ENCODE measurements at regions not wholly inside any gene's neighbourhood (a gene's known extent, or its start where the extent isn't known, plus 50 kb on each side); places are given as distances from the start of the nearest gene placed in this dataset.
"Not testable (repeated sequence)": the region's sequence is repeated elsewhere in the genome, so short reads cannot be mapped to it uniquely, and the experiment has no call there.

- no peak for DNase-seq
Measured at GRCh38 chr9:79026316-79026715, 545.4 kb upstream of the TLE4 start.

GRCh38 chr9:79028101-79028500 lies 543.7 kb upstream of the TLE4 start:
- DNase-seq, result peak; percentile 60

GRCh38 chr9:79034583-79034982 lies 537.2 kb upstream of the TLE4 start:
- DNase-seq, result no peak

GRCh38 chr9:79037338-79037737 lies 534.4 kb upstream of the TLE4 start:
- DNase-seq, result no peak

- DNase-seq, result no peak
Measured at GRCh38 chr9:79040671-79041070, 531.1 kb upstream of the TLE4 start.

- DNase-seq, result no peak
Measured at GRCh38 chr9:79041266-79041665, 530.5 kb upstream of the TLE4 start.

GRCh38 chr9:79043916-79044315 lies 527.8 kb upstream of the TLE4 start:
- no peak for DNase-seq

GRCh38 chr9:79046401-79046800 lies 525.4 kb upstream of the TLE4 start:
- peak; percentile 10 for DNase-seq

- no peak for DNase-seq
Measured at GRCh38 chr9:79049371-79049770, 522.4 kb upstream of the TLE4 start.

- DNase-seq, result peak; percentile 44
Measured at GRCh38 chr9:79053598-79053997, 518.2 kb upstream of the TLE4 start.

- DNase-seq, result peak; percentile 58
Measured at GRCh38 chr9:79054500-79054899, 517.3 kb upstream of the TLE4 start.

- no peak for DNase-seq
Measured at GRCh38 chr9:79056041-79056440, 515.7 kb upstream of the TLE4 start.

GRCh38 chr9:79057576-79057975 lies 514.2 kb upstream of the TLE4 start:
- no peak for DNase-seq

GRCh38 chr9:79060766-79061165 lies 511.0 kb upstream of the TLE4 start:
- peak; percentile 39 for DNase-seq

- no peak for DNase-seq
Measured at GRCh38 chr9:79061752-79062616, 509.8 kb upstream of the TLE4 start.

- no peak for DNase-seq
Measured at GRCh38 chr9:79073201-79073600, 498.6 kb upstream of the TLE4 start.

GRCh38 chr9:79080536-79080935 lies 491.2 kb upstream of the TLE4 start:
- peak; percentile 29 for DNase-seq

GRCh38 chr9:79083621-79084020 lies 488.1 kb upstream of the TLE4 start:
- no peak for DNase-seq

- DNase-seq, result no peak
Measured at GRCh38 chr9:79087133-79087532, 484.6 kb upstream of the TLE4 start.

- no peak for DNase-seq
Measured at GRCh38 chr9:79089054-79089560, 482.7 kb upstream of the TLE4 start.

- DNase-seq, result not testable (repeated sequence)
Measured at GRCh38 chr9:79089851-79090250, 481.9 kb upstream of the TLE4 start.

- not testable (repeated sequence) for DNase-seq
Measured at GRCh38 chr9:79103257-79103656, 468.5 kb upstream of the TLE4 start.

GRCh38 chr9:79104216-79104615 lies 467.5 kb upstream of the TLE4 start:
- peak; percentile 76 for DNase-seq

- DNase-seq, result no peak
Measured at GRCh38 chr9:79104951-79105350, 466.8 kb upstream of the TLE4 start.

All from fibroblast of skin of abdomen (primary cell).